ENCODE measurements at regions not wholly inside any gene's neighbourhood (a gene's known extent, or its start where the extent isn't known, plus 50 kb on each side); places are given as distances from the start of the nearest gene placed in this dataset.

GRCh38 chr16:66204756-66205155 lies 161.7 kb upstream of the CDH5 start:
- TF ChIP-seq CTCF (IDR thresholded peaks at IDR 0.05; ENCODE audit: insufficient read depth, low read depth, low read length) (no peak), EZH2 (IDR thresholded peaks at IDR 0.05; ENCODE audit: insufficient read depth, low read length) (no peak)
